Stimulated activated effector memory CD8-positive, alpha-beta T cell treated with anti-CD3 and anti-CD28 coated beads, Interleukin-12 subunit alpha, Interleukin-12 subunit beta, amount 100 ng/mL, for 72 hours (primary cell): ENCODE measurements at regions not wholly inside any gene's neighbourhood (a gene's known extent, or its start where the extent isn't known, plus 50 kb on each side); places are given as distances from the start of the nearest gene placed in this dataset.

ENCODE experiments used
- ATAC-seq: fragments of 150-1000 bp; cut with Tn5 transposase; 2 replicates; pipeline ENCODE4 v1.10.0; 2021
- DNase-seq, 2 donors: peaks; one replicate each; pipeline ENCODE4 v3.0.0; 2021 to 2022; ENCODE audit warnings: low spot score in 2 of 2
- H3K27ac Mint-ChIP-seq: one replicate; pipeline ENCODE4 v1.8.0; 2022; ENCODE audit warnings: mild to moderate bottlenecking, mixed read lengths
- H3K36me3 Mint-ChIP-seq: one replicate; pipeline ENCODE4 v1.8.0; 2022; ENCODE audit warnings: mild to moderate bottlenecking, mixed read lengths
- H3K4me1 Mint-ChIP-seq: one replicate; pipeline ENCODE4 v1.8.0; 2022; ENCODE audit warnings: mixed read lengths
- H3K4me3 Mint-ChIP-seq: one replicate; pipeline ENCODE4 v1.8.0; 2022; ENCODE audit warnings: mild to moderate bottlenecking, mixed read lengths
- H3K9me3 Mint-ChIP-seq: one replicate; pipeline ENCODE4 v1.8.0; 2022; ENCODE audit warnings: mixed read lengths

DNA sequence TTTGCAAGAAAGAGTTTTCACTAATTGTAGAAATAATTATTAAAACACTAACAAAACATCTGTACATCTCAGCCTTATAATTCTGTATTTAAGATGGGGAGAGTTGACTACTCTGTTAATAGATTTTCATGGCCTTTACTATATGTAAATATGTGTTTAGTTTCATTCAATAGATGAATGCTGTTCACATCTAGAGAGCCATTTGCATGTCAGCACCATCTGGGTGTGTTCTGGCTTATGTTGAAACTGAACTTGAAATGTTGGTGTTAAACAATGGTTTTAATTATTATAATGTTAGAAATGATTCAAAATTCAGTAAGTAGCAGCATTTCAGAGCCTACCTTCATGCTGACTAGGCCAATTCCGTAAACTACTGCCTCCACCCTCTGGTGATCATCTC is 102.5 kb upstream of the ADAD1 start:
- H3K36me3 Mint-ChIP-seq, result peaks cover 91% of the 10 kb centered on the region
- H3K27ac Mint-ChIP-seq, result no peak overlapping the region

DNA sequence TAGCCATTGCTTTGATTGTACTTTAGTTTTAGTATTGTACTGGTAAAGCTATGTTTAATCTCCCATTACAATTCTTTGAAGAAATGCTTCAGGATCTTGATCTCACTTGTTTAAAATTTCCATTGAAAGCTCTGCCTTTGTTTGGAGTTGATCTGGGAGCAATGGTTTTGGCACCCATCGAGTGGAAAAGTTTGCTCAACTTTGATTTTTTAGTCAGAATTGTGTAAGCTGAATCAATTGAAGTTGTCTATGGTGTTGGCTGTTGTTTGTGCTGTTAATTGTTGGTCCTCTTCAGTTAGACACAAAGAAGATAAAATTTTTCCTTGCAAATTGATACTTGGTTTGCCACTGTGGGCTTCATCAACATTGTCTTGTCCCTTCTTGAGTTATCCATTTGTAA is 99.8 kb upstream of the ADAD1 start:
- Mint-ChIP-seq H3K36me3 (peaks cover 91% of the 10 kb centered on the region), H3K9me3 (no peaks in the 10 kb centered on the region), H3K4me1 (no peaks in the 10 kb centered on the region), H3K27ac (no peak overlapping the region), H3K4me3 (no peak overlapping the region)
- DNase-seq (no peak), ATAC-seq (no peak)

More for the DNA sequence above, 102.5 kb upstream of the ADAD1 start:
- DNase-seq (no peak), ATAC-seq (no peak)
- Mint-ChIP-seq H3K4me3 (no peak overlapping the region), H3K4me1 (no peaks in the 10 kb centered on the region), H3K9me3 (no peaks in the 10 kb centered on the region)

DNA sequence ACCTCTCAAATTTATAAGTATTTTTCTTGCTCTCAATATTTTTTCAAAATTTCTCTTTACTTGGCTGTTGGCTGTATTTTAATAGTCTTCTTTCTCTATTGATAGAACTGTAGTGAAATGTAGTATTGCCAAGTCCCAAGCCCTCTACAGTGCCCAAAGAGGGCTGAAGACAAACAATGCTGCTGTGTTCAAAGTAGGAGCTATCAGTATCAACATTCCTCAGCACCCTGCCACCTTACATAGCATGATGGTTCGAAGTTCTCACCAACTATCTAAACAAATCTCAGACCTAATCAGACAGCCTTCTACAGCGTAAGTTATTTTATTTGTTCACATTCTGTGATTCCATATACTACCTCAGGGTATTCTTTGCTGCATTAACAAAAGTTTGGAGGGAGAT is 99.1 kb upstream of the ADAD1 start:
- H3K4me1 Mint-ChIP-seq, result no peaks in the 10 kb centered on the region
- H3K36me3 Mint-ChIP-seq, result peaks cover 88% of the 10 kb centered on the region
- H3K4me3 Mint-ChIP-seq, result no peak overlapping the region
- DNase-seq (no peak), ATAC-seq (no peak)
- no peaks in the 10 kb centered on the region for H3K9me3 Mint-ChIP-seq
- no peak overlapping the region for H3K27ac Mint-ChIP-seq

DNA sequence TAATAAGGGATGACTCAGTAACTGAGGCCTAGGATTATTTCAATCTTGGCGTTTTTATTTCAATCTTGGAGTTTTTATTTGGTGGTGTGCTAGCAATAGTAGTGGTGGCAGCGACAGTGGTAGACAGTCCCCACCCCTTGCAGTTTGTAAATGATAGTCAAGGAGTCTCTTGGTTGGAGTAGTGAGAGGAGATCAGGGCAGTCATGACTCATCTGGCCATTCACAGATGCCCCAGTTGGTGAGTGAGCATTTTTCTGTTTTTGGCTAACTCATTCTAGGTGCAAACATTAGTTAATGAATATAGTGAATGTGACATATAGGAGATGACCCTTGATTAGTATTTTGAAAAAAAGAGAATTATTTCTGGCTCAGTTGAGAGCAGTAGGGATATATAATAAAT is 93.5 kb upstream of the ADAD1 start:
- Mint-ChIP-seq H3K27ac (no peak overlapping the region), H3K9me3 (no peaks in the 10 kb centered on the region), H3K4me3 (no peak overlapping the region), H3K4me1 (no peaks in the 10 kb centered on the region), H3K36me3 (peaks cover 83% of the 10 kb centered on the region)
- DNase-seq, result no peak
- ATAC-seq, result no peak

DNA sequence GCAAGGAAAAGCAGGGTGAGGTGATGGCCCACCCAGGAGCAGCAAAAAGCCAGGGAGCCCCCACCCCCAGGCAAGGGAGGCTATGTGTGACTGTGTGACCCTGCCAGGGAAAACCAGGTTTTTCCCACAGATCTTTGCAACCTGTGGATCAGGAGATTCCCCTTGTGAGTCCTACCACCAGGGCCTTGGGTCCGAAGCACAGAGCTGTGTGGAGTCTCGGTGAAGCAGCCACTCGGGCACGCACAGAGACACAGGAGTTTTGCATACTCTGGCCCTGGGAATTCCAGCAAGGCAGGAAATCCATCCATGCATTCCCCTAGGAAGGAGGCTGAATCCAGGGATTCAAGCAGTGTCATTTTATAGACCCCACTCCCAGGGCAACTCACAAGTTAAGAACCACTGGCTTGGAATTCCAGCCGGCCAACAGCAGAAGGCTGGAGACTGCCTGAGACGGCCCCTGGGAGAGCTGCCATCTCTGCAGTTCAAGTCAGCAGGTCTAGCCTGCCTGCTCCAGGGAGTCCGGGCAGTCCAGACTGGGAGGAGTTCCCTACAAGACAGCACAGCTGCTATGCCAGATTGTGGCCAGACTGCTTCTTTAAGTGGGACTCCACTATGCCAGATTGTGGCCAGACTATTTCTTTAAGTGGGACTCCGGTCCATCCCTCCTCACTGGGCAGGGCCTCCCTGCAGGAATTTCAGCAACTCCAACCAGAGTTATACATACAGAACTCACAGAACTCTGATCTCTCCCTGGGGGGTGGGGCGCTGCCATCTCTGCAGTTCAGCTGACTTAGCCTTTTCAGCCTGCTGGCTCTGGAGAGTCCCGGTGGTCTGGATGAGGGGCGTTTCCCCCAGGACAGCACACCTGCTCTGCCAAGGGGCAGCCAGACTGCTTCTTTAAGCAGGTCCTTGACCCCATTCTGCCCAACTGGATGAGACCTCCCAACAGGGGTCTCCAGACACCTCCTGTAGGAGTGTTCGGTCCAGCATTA is 85.1 kb upstream of the ADAD1 start:
- Mint-ChIP-seq H3K36me3 (peaks cover 48% of the 10 kb centered on the region), H3K27ac (no peak overlapping the region), H3K9me3 (peaks cover 3% of the 10 kb centered on the region), H3K4me1 (no peaks in the 10 kb centered on the region), H3K4me3 (no peak overlapping the region)
- DNase-seq, result no peak
- no peak for ATAC-seq

DNA sequence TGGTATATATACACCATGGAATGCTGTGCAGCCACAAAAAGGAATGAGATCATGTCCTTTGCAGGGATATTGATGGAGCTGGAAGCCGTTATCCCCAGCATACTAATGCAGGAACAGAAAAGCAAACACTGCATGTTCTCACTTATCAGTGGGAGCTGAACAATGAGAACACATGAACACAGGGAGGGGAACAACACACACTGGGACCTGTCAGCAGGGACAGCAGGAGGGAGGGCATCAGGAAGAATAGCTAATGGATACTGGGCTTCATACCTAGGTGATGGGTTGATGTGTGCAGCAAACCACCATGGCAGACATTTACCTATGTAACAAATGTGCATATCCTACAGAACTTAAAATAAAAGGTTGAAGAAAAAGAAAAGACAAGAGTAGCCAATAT is 81.1 kb upstream of the ADAD1 start:
- ATAC-seq (no peak), DNase-seq (no peak)
- Mint-ChIP-seq H3K4me3 (no peak overlapping the region), H3K36me3 (peaks cover 21% of the 10 kb centered on the region), H3K9me3 (peaks cover 3% of the 10 kb centered on the region), H3K4me1 (no peaks in the 10 kb centered on the region), H3K27ac (no peak overlapping the region)

DNA sequence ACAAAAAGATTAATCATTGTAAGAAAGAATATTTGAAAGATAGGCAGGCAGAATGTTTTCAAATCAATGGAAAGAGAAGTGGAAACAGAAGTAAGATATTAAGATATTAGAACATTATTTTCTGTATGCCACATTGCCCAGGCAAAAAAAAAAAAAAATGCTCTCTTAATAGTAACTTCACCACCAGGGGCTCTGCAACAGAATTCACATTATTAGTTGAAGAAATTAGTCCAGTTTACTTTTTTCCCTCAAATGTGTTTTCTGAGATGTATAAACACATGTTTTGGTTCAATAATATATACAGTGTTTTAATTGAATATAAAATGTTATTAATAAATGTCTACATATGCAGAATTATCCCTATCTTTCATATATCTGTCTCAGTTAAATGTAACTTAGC is 78.0 kb upstream of the ADAD1 start:
- Mint-ChIP-seq H3K9me3 (no peaks in the 10 kb centered on the region), H3K36me3 (peaks cover 23% of the 10 kb centered on the region), H3K27ac (no peak overlapping the region), H3K4me3 (no peak overlapping the region), H3K4me1 (no peaks in the 10 kb centered on the region)
- no peak for ATAC-seq
- DNase-seq, result no peak

DNA sequence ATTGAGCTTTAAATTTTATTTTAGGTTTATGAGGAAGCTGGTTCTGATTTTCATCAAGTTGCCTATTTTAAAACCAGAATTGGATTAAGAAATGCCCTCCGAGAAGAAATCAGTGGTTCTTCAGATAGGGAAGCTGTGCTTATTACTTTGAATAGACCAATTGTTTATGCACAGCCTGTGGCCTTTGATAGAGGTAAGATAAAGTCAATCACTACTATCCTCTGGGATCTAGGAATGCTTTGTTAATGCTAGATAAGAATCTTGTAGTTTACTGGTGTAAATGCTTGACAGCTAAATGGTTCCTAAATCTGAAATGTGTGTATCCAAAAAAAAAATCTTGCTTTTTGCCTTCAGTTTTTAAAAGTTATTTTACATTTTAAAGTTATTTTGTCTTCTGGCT is 73.0 kb upstream of the ADAD1 start:
- no peak for DNase-seq
- H3K4me1 Mint-ChIP-seq, result no peaks in the 10 kb centered on the region
- peaks cover 35% of the 10 kb centered on the region for H3K36me3 Mint-ChIP-seq
- no peak for ATAC-seq
- no peaks in the 10 kb centered on the region for H3K9me3 Mint-ChIP-seq
- no peak overlapping the region for H3K4me3 Mint-ChIP-seq
- no peak overlapping the region for H3K27ac Mint-ChIP-seq

DNA sequence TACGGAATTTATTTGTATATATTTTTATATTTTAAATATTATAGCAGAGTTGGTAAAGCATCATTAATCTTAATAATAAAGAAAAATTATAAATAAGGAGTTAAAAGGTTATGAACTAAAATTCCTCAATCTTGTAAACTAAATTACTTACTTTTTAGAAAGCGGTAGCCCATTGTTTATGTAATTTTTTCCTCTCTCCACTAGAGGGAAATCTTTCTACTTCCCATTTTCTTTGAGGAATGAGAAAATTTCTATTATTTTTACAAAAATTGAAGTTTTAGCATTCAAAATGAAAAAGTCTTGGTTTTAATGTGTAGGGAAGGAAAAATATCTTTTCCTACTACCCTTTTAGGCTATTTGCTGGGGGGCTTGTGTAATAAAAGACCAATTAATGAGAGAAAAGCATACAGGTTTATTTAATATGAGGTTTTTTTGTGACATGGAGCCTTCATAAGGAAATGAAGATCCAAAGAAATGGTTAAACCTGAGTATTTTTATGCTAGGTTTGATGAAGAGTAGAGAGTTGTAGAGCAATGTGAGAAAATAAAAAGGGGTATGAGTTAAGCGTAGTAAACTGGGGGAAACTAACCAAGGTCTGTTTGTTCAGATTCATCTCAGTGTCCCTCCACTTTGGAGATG is 68.7 kb upstream of the ADAD1 start:
- Mint-ChIP-seq H3K27ac (no peak overlapping the region), H3K4me1 (no peaks in the 10 kb centered on the region), H3K36me3 (peaks cover 42% of the 10 kb centered on the region), H3K4me3 (no peak overlapping the region), H3K9me3 (no peaks in the 10 kb centered on the region)
- ATAC-seq, result no peak
- no peak for DNase-seq

DNA sequence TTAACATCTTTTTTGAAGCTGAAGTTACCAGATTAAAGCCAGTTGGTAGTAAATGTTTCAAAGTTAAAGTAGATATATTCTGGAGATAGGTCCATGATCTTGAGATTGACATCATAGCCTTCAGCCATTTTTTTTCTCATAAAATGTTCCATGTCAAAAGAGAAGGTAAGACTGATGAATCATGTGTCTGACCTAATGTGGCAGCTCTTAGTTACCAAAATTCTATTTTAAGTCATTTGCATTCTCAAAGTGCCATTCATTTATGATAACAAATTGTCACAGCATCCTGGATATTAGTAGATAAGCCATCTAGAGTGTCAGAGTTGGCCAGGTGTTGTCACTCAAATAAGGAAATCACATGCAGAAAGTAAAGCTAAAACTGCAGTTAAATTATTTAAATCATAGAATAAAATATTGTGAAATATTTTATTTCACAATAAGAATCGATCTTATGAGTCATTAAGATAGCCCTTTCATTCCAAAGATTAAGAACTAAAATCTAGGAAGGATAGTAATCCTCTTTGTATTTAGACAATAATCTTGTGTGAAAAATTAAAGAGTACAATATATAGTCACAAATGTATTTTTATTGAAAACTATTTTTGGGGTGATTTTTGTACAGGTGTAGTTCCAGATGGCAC is 65.7 kb upstream of the ADAD1 start:
- Mint-ChIP-seq H3K9me3 (no peaks in the 10 kb centered on the region), H3K4me1 (no peaks in the 10 kb centered on the region), H3K36me3 (peaks cover 60% of the 10 kb centered on the region), H3K4me3 (no peak overlapping the region), H3K27ac (no peak overlapping the region)
- no peak for DNase-seq
- ATAC-seq, result no peak

DNA sequence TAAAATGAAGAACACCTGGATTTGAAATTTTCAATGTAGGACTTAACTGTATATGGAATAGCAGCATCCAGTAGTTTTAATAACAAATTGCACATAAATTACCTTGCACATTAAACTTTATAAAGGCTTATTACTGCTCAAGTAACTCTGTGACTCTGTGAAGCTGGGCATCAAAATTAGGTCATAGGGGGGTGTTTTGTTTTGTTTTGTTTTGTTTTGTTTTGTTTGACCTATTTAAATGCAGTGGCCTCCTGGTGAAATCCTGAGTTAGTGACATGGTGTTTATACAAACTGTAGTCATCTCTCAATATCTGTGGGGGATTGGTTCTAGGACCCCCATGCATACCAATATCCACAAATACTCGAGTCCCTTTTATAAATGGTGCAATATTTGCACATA is 51.9 kb upstream of the ADAD1 start:
- Mint-ChIP-seq H3K27ac (no peak overlapping the region), H3K4me1 (peaks cover 24% of the 10 kb centered on the region), H3K36me3 (peaks cover 75% of the 10 kb centered on the region), H3K4me3 (no peak overlapping the region), H3K9me3 (no peaks in the 10 kb centered on the region)
- no peak for DNase-seq
- no peak for ATAC-seq

DNA sequence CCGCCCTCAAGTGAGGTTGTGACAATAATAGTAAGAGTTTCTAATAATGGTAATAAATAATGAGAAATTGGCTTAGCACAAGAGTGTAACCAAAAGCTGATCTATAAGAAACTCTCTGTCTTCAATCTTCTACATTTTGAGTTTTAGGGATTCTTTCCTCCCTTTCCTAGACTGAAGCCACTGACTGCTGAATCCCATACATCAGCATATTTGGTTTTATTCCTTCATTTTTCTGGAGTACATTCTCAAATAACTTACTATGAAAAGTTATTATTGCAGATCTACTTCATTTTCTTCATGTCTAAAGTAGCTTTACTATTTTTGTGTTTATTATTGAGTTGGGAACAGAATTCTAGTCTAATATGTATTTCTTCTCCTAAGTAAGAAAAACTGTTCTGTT is 49.9 kb upstream of the ADAD1 start:
- no peak for ATAC-seq
- Mint-ChIP-seq H3K36me3 (peaks cover 68% of the 10 kb centered on the region), H3K4me1 (peaks cover 13% of the 10 kb centered on the region), H3K27ac (no peak overlapping the region), H3K4me3 (no peak overlapping the region), H3K9me3 (no peaks in the 10 kb centered on the region)
- DNase-seq, result no peak
